Suprapubic skin (tissue), 4 donors: ENCODE measurements at regions not wholly inside any gene's neighbourhood (a gene's known extent, or its start where the extent isn't known, plus 50 kb on each side); places are given as distances from the start of the nearest gene placed in this dataset.

Experiments used
- DNase-seq, 2 donors: peaks; one replicate each; pipeline ENCODE4 v3.0.0-alpha.2; 2019; ENCODE audit warnings: low spot score in 2 of 2
- H3K27ac ChIP-seq: fragments of 200-600 bp; sonication (generic); one replicate; pipeline ENCODE4 v1.5.1; 2019
- H3K27me3 ChIP-seq: fragments of 200-600 bp; sonication (generic); one replicate; pipeline ENCODE4 v1.5.1; 2019
- H3K36me3 ChIP-seq: fragments of 200-600 bp; sonication (generic); one replicate; pipeline ENCODE4 v1.5.1; 2019
- H3K4me1 ChIP-seq: fragments of 200-600 bp; sonication (generic); one replicate; pipeline ENCODE4 v1.5.1; 2019
- H3K4me3 ChIP-seq: fragments of 200-600 bp; sonication (generic); one replicate; pipeline ENCODE4 v1.5.1; 2019; ENCODE audit warnings: mild to moderate bottlenecking
- H3K9me3 ChIP-seq: fragments of 200-600 bp; sonication (generic); one replicate; pipeline ENCODE4 v1.5.1; 2019
- CTCF ChIP-seq, 2 donors: fragments of 200-600 bp in 1 of 2; fragments of 450-650 bp in 1 of 2; sonication (generic) in 1 of 2; IDR thresholded peaks; one replicate each; pipeline ENCODE4 v1.5.1; 2016 to 2019; ENCODE audit warnings: antibody characterized with exemption in 2 of 2, mild to moderate bottlenecking in 1 of 2, moderate library complexity in 1 of 2
- EP300 ChIP-seq: sonication (generic); formaldehyde crosslinking; IDR thresholded peaks from one replicate; pipeline ENCODE4 v1.6.1; 2017; ENCODE audit warnings: antibody characterized with exemption
- POLR2A ChIP-seq, 2 donors: fragments of 450-650 bp; IDR thresholded peaks; one replicate each; pipeline ENCODE4 v1.6.1; 2017; ENCODE audit warnings: antibody characterized with exemption in 2 of 2, mild to moderate bottlenecking in 2 of 2, moderate library complexity in 2 of 2
- POLR2AphosphoS5 ChIP-seq, 3 donors: sonication (generic); formaldehyde crosslinking; IDR thresholded peaks; one replicate each; pipeline ENCODE4 v1.6.1; 2017; ENCODE audit warnings: antibody characterized with exemption in 3 of 3
- WGBS: methylation state at CpG from one replicate; pipeline ENCODE4 v1.1.5; 2018; 5-methylcytosine and 5-hydroxymethylcytosine counted together

- TF ChIP-seq CTCF (IDR thresholded peaks at IDR 0.05) (no peak), POLR2AphosphoS5 (IDR thresholded peaks at IDR 0.05) (no peak), POLR2A (IDR thresholded peaks at IDR 0.05) (no peak), EP300 (no peak)
- Histone ChIP-seq H3K27ac (no peak overlapping the region), H3K27me3 (no peaks in the 10 kb centered on the region), H3K9me3 (no peaks in the 10 kb centered on the region), H3K4me1 (no peaks in the 10 kb centered on the region), H3K36me3 (no peaks in the 10 kb centered on the region), H3K4me3 (no peak overlapping the region)
- DNase-seq = no peak
- 89% methylated on average over 8 of the region's 8 CpGs for WGBS
These were observed 127.7 kb upstream of the CST7 start for GRCh38 chr20:24821391-24821790.

GRCh38 chr20:24823176-24823784 lies 125.8 kb upstream of the CST7 start:
- no peaks in the 10 kb centered on the region for H3K9me3 ChIP-seq
- WGBS = 70% methylated on average over 8 of the region's 8 CpGs
- H3K4me3 ChIP-seq = no peak overlapping the region
- no peaks in the 10 kb centered on the region for H3K4me1 ChIP-seq
- no peaks in the 10 kb centered on the region for H3K27me3 ChIP-seq
- no peak overlapping the region for H3K27ac ChIP-seq
- H3K36me3 ChIP-seq = no peaks in the 10 kb centered on the region
- TF ChIP-seq CTCF (IDR thresholded peaks at IDR 0.05) = no peak
- no peak for TF ChIP-seq POLR2A (IDR thresholded peaks at IDR 0.05)
- no peak for TF ChIP-seq EP300
- DNase-seq = peak; percentile 21 to 25

GRCh38 chr20:24823989-24824693 lies 124.9 kb upstream of the CST7 start:
- H3K4me3 ChIP-seq = no peak overlapping the region
- 59% methylated on average over 8 of the region's 13 CpGs for WGBS
- peak; percentile 40 to 50 for DNase-seq
- H3K4me1 ChIP-seq = no peaks in the 10 kb centered on the region
- H3K27me3 ChIP-seq = no peaks in the 10 kb centered on the region
- H3K36me3 ChIP-seq = no peaks in the 10 kb centered on the region
- no peak overlapping the region for H3K27ac ChIP-seq
- TF ChIP-seq POLR2AphosphoS5 (IDR thresholded peaks at IDR 0.05) = no peak
- H3K9me3 ChIP-seq = no peaks in the 10 kb centered on the region

- DNase-seq = peak in 1 of 2 donors; percentile 69
- TF ChIP-seq POLR2AphosphoS5 (IDR thresholded peaks at IDR 0.05) = no peak
- Histone ChIP-seq H3K27me3 (no peaks in the 10 kb centered on the region), H3K27ac (no peak overlapping the region), H3K4me3 (no peak overlapping the region), H3K36me3 (no peaks in the 10 kb centered on the region), H3K9me3 (no peaks in the 10 kb centered on the region), H3K4me1 (no peaks in the 10 kb centered on the region)
- WGBS = 90% methylated on average over 6 of the region's 6 CpGs
These were observed 123.5 kb upstream of the CST7 start for GRCh38 chr20:24825591-24825990.

GRCh38 chr20:24827603-24828295 lies 121.3 kb upstream of the CST7 start:
- WGBS = 79% methylated on average over 6 of the region's 6 CpGs
- H3K36me3 ChIP-seq = no peaks in the 10 kb centered on the region
- H3K9me3 ChIP-seq = no peaks in the 10 kb centered on the region
- H3K4me3 ChIP-seq = no peak overlapping the region
- no peak for DNase-seq
- H3K27ac ChIP-seq = no peak overlapping the region
- H3K27me3 ChIP-seq = no peaks in the 10 kb centered on the region
- no peaks in the 10 kb centered on the region for H3K4me1 ChIP-seq
- TF ChIP-seq EP300 (no peak), POLR2A (IDR thresholded peaks at IDR 0.05) (no peak)

- no peak overlapping the region for H3K4me3 ChIP-seq
- no peak for DNase-seq
- no peak overlapping the region for H3K27ac ChIP-seq
- H3K9me3 ChIP-seq = no peaks in the 10 kb centered on the region
- H3K36me3 ChIP-seq = no peaks in the 10 kb centered on the region
- no peaks in the 10 kb centered on the region for H3K27me3 ChIP-seq
- TF ChIP-seq POLR2A (IDR thresholded peaks at IDR 0.05) (no peak), EP300 (no peak), POLR2AphosphoS5 (IDR thresholded peaks at IDR 0.05) (no peak), CTCF (IDR thresholded peaks at IDR 0.05) (no peak)
- no peaks in the 10 kb centered on the region for H3K4me1 ChIP-seq
- WGBS = 88% methylated on average over 5 of the region's 8 CpGs
These were observed 119.9 kb upstream of the CST7 start for GRCh38 chr20:24828992-24829648.
